ENCODE measurements at regions not wholly inside any gene's neighbourhood (a gene's known extent, or its start where the extent isn't known, plus 50 kb on each side); places are given as distances from the start of the nearest gene placed in this dataset.

DNA sequence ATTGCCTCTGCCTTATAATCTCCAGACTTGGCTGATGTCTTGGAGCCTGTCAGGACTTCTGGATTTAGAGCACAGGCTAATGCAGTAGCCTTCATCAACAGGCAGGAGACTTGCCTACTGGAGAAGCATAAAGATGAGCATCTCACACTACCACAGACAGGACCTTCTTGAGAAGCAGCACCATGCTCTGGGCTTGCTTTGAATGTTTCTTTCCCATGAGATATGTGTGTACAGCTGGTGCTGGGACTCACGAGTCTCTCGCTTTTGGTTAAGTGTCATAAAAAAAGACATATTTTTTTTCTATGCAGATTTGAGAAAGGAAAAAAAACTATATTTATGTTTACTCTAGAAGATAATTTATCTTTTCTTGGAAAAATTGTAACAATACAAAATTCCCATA, 671.3 kb downstream of the MRPL39 start:
- TF ChIP-seq, protein P1, sequence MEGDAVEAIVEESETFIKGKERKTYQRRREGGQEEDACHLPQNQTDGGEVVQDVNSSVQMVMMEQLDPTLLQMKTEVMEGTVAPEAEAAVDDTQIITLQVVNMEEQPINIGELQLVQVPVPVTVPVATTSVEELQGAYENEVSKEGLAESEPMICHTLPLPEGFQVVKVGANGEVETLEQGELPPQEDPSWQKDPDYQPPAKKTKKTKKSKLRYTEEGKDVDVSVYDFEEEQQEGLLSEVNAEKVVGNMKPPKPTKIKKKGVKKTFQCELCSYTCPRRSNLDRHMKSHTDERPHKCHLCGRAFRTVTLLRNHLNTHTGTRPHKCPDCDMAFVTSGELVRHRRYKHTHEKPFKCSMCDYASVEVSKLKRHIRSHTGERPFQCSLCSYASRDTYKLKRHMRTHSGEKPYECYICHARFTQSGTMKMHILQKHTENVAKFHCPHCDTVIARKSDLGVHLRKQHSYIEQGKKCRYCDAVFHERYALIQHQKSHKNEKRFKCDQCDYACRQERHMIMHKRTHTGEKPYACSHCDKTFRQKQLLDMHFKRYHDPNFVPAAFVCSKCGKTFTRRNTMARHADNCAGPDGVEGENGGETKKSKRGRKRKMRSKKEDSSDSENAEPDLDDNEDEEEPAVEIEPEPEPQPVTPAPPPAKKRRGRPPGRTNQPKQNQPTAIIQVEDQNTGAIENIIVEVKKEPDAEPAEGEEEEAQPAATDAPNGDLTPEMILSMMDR (IDR thresholded peaks at IDR 0.05; ENCODE audit: low read depth, low read length): no peak
- no peak for TF ChIP-seq EZH2phosphoT487 (IDR thresholded peaks at IDR 0.05; ENCODE audit: low read depth)

Data from OCI-LY3 (cell line).